MCF 10A (cell line): ENCODE measurements at regions not wholly inside any gene's neighbourhood (a gene's known extent, or its start where the extent isn't known, plus 50 kb on each side); places are given as distances from the start of the nearest gene placed in this dataset.
"Not testable (repeated sequence)": the region's sequence is repeated elsewhere in the genome, so short reads cannot be mapped to it uniquely, and the experiment has no call there.

Source experiments
- BruUV-seq: library from RNA; stranded (reverse); fragments of 400-500 nt; replicated peaks from 2 replicates; lab custom pipeline; 2021; lab: Mats Ljungman, UMichigan
- CTCF ChIA-PET: fragments of 300-600 bp; sonication (Branson Sonifier 250); formaldehyde crosslinking; extraction: SDS; loops from one replicate; lab custom pipeline; 2021; ENCODE audit warnings: antibody characterized with exemption, inconsistent platforms; lab: Yijun Ruan, JAX
- POLR2A ChIA-PET: fragments of 300-600, 350-650 bp; sonication (Branson Sonifier 250); formaldehyde crosslinking; extraction: SDS; loops from one replicate; lab custom pipeline; 2020; ENCODE audit warnings: antibody characterized with exemption, inconsistent platforms; lab: Yijun Ruan, JAX
- DNase-seq: peaks from one replicate; pipeline ENCODE4 v3.0.0-alpha.2; 2018; ENCODE audit not compliant: unreplicated experiment
- H3K27ac Mint-ChIP-seq: one replicate; pipeline ENCODE4 v1.8.0; 2022; ENCODE audit warnings: mild to moderate bottlenecking, low read depth, mixed read lengths; ENCODE audit not compliant: unreplicated experiment
- H3K27me3 Mint-ChIP-seq: one replicate; pipeline ENCODE4 v1.8.0; 2022; ENCODE audit warnings: mixed read lengths; ENCODE audit not compliant: insufficient read depth, unreplicated experiment
- H3K36me3 Mint-ChIP-seq: one replicate; pipeline ENCODE4 v1.8.0; 2022; ENCODE audit warnings: mild to moderate bottlenecking, moderate library complexity, mixed read lengths; ENCODE audit not compliant: insufficient read depth, unreplicated experiment
- H3K4me1 Mint-ChIP-seq: one replicate; pipeline ENCODE4 v1.8.0; 2022; ENCODE audit warnings: mixed read lengths; ENCODE audit not compliant: insufficient read depth, unreplicated experiment
- H3K4me3 Mint-ChIP-seq: one replicate; pipeline ENCODE4 v1.8.0; 2022; ENCODE audit warnings: mild to moderate bottlenecking, moderate library complexity, mixed read lengths; ENCODE audit not compliant: unreplicated experiment
- H3K9me3 Mint-ChIP-seq: one replicate; pipeline ENCODE4 v1.8.0; 2022; ENCODE audit warnings: mixed read lengths; ENCODE audit not compliant: unreplicated experiment
- CTCF ChIP-seq: fragments of 200-600 bp; IDR thresholded peaks from one replicate; pipeline ENCODE4 v1.8.0; 2022; ENCODE audit warnings: antibody characterized with exemption, mild to moderate bottlenecking; ENCODE audit not compliant: unreplicated experiment
- intact Hi-C: fragments of 100-400 bp; cut with micrococcal nuclease; formaldehyde crosslinking; loops from 2 replicates; pipeline ENCODE4 v1.14.1; 2022

GRCh38 chr14:25298238-25298637 is 248.3 kb upstream of the STXBP6 start:
- Mint-ChIP-seq H3K27ac (no peak overlapping the region), H3K27me3 (no peaks in the 10 kb centered on the region), H3K4me1 (no peaks in the 10 kb centered on the region), H3K9me3 (peaks cover 14% of the 10 kb centered on the region), H3K36me3 (no peaks in the 10 kb centered on the region), H3K4me3 (no peak overlapping the region)
- no peak for TF ChIP-seq CTCF
- ChIA-PET POLR2A (no interaction called here), CTCF (no interaction called here)
- intact Hi-C loops, result no loop called here
- no TSS peak for BruUV-seq
- no peak for DNase-seq

GRCh38 chr14:25290154-25290553 is 240.2 kb upstream of the STXBP6 start:
- POLR2A ChIA-PET, H3K27me3 Mint-ChIP-seq, CTCF ChIA-PET, H3K27ac Mint-ChIP-seq, intact Hi-C loops, H3K4me1 Mint-ChIP-seq, H3K36me3 Mint-ChIP-seq, H3K4me3 Mint-ChIP-seq, BruUV-seq, DNase-seq: not testable (repeated sequence)
- H3K9me3 Mint-ChIP-seq, result peaks cover 15% of the 10 kb centered on the region

- no peaks in the 10 kb centered on the region for H3K27me3 Mint-ChIP-seq
- H3K4me1 Mint-ChIP-seq, result no peaks in the 10 kb centered on the region
- no peak for TF ChIP-seq CTCF
- ChIA-PET CTCF (interaction anchor here (0.6 kb wide), 1 partner anchor 1715 kb away, joined by 4 read pairs; no protein-coding TSS in a partner anchor), POLR2A (no interaction called here)
- BruUV-seq, result no TSS peak
- no peak overlapping the region for H3K4me3 Mint-ChIP-seq
- peaks cover 32% of the 10 kb centered on the region for H3K9me3 Mint-ChIP-seq
- no peaks in the 10 kb centered on the region for H3K36me3 Mint-ChIP-seq
- no peak overlapping the region for H3K27ac Mint-ChIP-seq
- intact Hi-C loops, result no loop called here
- DNase-seq, result no peak
Observed at GRCh38 chr14:25274529-25274928, 224.6 kb upstream of the STXBP6 start.

- Mint-ChIP-seq H3K36me3 (no peaks in the 10 kb centered on the region), H3K27ac (no peak overlapping the region), H3K4me1 (no peaks in the 10 kb centered on the region), H3K4me3 (no peak overlapping the region), H3K9me3 (peaks cover 14% of the 10 kb centered on the region), H3K27me3 (no peaks in the 10 kb centered on the region)
- TF ChIP-seq CTCF, result no peak
- DNase-seq, result no peak
- intact Hi-C loops, result no loop called here
- no TSS peak for BruUV-seq
- ChIA-PET CTCF (no interaction called here), POLR2A (no interaction called here)
Observed at GRCh38 chr14:25267186-25267585, 217.2 kb upstream of the STXBP6 start.

- Mint-ChIP-seq H3K4me1 (no peaks in the 10 kb centered on the region), H3K4me3 (no peak overlapping the region), H3K9me3 (peaks cover 27% of the 10 kb centered on the region), H3K27me3 (no peaks in the 10 kb centered on the region), H3K27ac (no peak overlapping the region), H3K36me3 (no peaks in the 10 kb centered on the region)
- POLR2A ChIA-PET, result no interaction called here
- CTCF ChIA-PET, result interaction anchor here (0.8 to 1.1 kb wide), 2 partner anchors 29 to 549 kb away, joined by 3 to 4 read pairs; no protein-coding TSS in a partner anchor
- no TSS peak for BruUV-seq
- no peak for TF ChIP-seq CTCF
- intact Hi-C loops, result no loop called here
- DNase-seq, result no peak
Observed at GRCh38 chr14:25259470-25259869, 209.5 kb upstream of the STXBP6 start.
